GM12878 (cell line): ENCODE measurements at regions not wholly inside any gene's neighbourhood (a gene's known extent, or its start where the extent isn't known, plus 50 kb on each side); places are given as distances from the start of the nearest gene placed in this dataset.

Experiments used
- ATAC-seq: fragments of 200-7000 bp; cut with Tn5 transposase; 3 replicates; pipeline ENCODE4 v1.9.1; 2020; ENCODE audit warnings: mild to moderate bottlenecking, moderate library complexity
- BruUV-seq: library from RNA; stranded (reverse); fragments of 400-500 nt; replicated peaks from 2 replicates; lab custom pipeline; 2021; lab: Mats Ljungman, UMichigan
- CTCF ChIA-PET: fragments of 300-600 bp; sonication (Branson Sonifier 250); formaldehyde crosslinking; extraction: SDS; loops from one replicate; lab custom pipeline; 2021; ENCODE audit warnings: inconsistent platforms; lab: Yijun Ruan, JAX
- POLR2A ChIA-PET: fragments of 350-600 bp; formaldehyde crosslinking; extraction: SDS; loops from one replicate; lab custom pipeline; 2021; ENCODE audit warnings: inconsistent platforms; lab: Charles Lee
- RAD21 ChIA-PET: fragments of 300-600 bp; sonication (Branson Sonifier 250); formaldehyde crosslinking; loops from one replicate; lab custom pipeline; 2023; ENCODE audit warnings: antibody characterized with exemption; ENCODE audit not compliant: unreplicated experiment; lab: Charles Lee
- SMC1A ChIA-PET: fragments of 300-600 bp; sonication (Branson Sonifier 250); formaldehyde crosslinking; loops from one replicate; lab custom pipeline; 2023; ENCODE audit not compliant: unreplicated experiment, uncharacterized antibody; lab: Charles Lee
- DNase-seq: peaks from one replicate; pipeline ENCODE4 v3.0.0-alpha.2; 2011; ENCODE audit warnings: low read depth, low spot score
- FAIRE-seq: peaks from 3 replicates; lab custom pipeline; 2011; peaks lifted over from hg19 to GRCh38; lab: Jason Lieb, UNC
- H2AFZ ChIP-seq: 2 replicates; pipeline ENCODE4 v1.6.0; 2011; ENCODE audit warnings: low read depth, low read length, control low read depth; ENCODE audit not compliant: control insufficient read depth
- H3K27ac ChIP-seq: 2 replicates; pipeline ENCODE4 v1.5.1; 2011; ENCODE audit warnings: control low read depth; ENCODE audit not compliant: control insufficient read depth, insufficient read depth
- H3K27me3 ChIP-seq, 2 experiments: replicated peaks in 1 of 2; 2 replicates each; pipeline versions ENCODE4 v1.6.0 to v1.6.1; 2011; ENCODE audit warnings: low read length in 1 of 2; ENCODE audit not compliant: control insufficient read depth in 2 of 2, insufficient read depth in 2 of 2
- H3K36me3 ChIP-seq, 2 experiments: 2 replicates each; pipeline ENCODE4 v1.5.1; 2011; ENCODE audit warnings: low read length in 1 of 2; ENCODE audit not compliant: control insufficient read depth in 2 of 2, insufficient read depth in 2 of 2
- H3K4me1 ChIP-seq: 2 replicates; pipeline ENCODE4 v1.6.1; 2011; ENCODE audit warnings: mild to moderate bottlenecking, low read length, moderate library complexity, mixed read lengths; ENCODE audit not compliant: control insufficient read depth, insufficient read depth
- H3K4me2 ChIP-seq: 2 replicates; pipeline ENCODE4 v1.6.0; 2011; ENCODE audit warnings: control low read depth; ENCODE audit not compliant: control insufficient read depth, insufficient read depth
- H3K4me3 ChIP-seq: fragments of 200-600 bp; sonication (generic); 2 replicates; pipeline ENCODE4 v1.5.1; 2016
- H3K79me2 ChIP-seq: 2 replicates; pipeline ENCODE4 v1.6.0; 2011; ENCODE audit warnings: low read length; ENCODE audit not compliant: control insufficient read depth, insufficient read depth
- H3K9ac ChIP-seq: 2 replicates; pipeline ENCODE4 v1.8.0; 2011; ENCODE audit warnings: low read length, control low read depth, mixed read lengths; ENCODE audit not compliant: control insufficient read depth, insufficient read depth
- H3K9me3 ChIP-seq: replicated peaks from 3 replicates; pipeline ENCODE4 v1.5.1; 2011; ENCODE audit warnings: mild to moderate bottlenecking, low read length; ENCODE audit not compliant: control insufficient read depth, insufficient read depth
- H4K20me1 ChIP-seq: 2 replicates; pipeline ENCODE4 v1.6.0; 2011; ENCODE audit not compliant: control insufficient read depth, insufficient read depth
- ETV6 ChIP-seq, 2 experiments: fragments of 450-650 bp in 1 of 2; IDR thresholded peaks in 1 of 2; conservative IDR thresholded peaks in 1 of 2; 2 replicates each; pipeline ENCODE4 v1.6.1; 2014; ENCODE audit warnings: antibody characterized with exemption in 1 of 2, borderline replicate concordance in 1 of 2, low read depth in 1 of 2, mild to moderate bottlenecking in 1 of 2, moderate library complexity in 1 of 2
- GABPA ChIP-seq: IDR thresholded peaks from 2 replicates; pipeline ENCODE4 v1.6.1; 2014; ENCODE audit warnings: antibody characterized with exemption, low read depth, mild to moderate bottlenecking, inconsistent platforms
- LARP7 ChIP-seq: fragments of 450-650 bp; IDR thresholded peaks from 2 replicates; pipeline ENCODE4 v1.6.1; 2017; ENCODE audit warnings: mild to moderate bottlenecking
- NR2F1 ChIP-seq: fragments of 450-650 bp; conservative IDR thresholded peaks from 2 replicates; pipeline ENCODE4 v1.6.1; 2017; ENCODE audit warnings: mild to moderate bottlenecking
- SIX5 ChIP-seq: IDR thresholded peaks from 2 replicates; pipeline ENCODE4 v1.6.1; 2011; ENCODE audit warnings: mild to moderate bottlenecking, low read depth, low read length, moderate library complexity; ENCODE audit not compliant: severe bottlenecking
- SREBF1 ChIP-seq: IDR thresholded peaks from 2 replicates; pipeline ENCODE4 v1.6.1; 2012; ENCODE audit warnings: mild to moderate bottlenecking, low read length
- SRF ChIP-seq, 2 experiments: IDR thresholded peaks; 2 replicates each; pipeline ENCODE4 v1.6.1; 2011; ENCODE audit warnings: low read depth in 2 of 2, low read length in 2 of 2, mild to moderate bottlenecking in 1 of 2, moderate library complexity in 1 of 2
- STAT1 ChIP-seq: fragments of 450-650 bp; conservative IDR thresholded peaks from 2 replicates; pipeline ENCODE4 v1.6.1; 2014; ENCODE audit warnings: antibody characterized with exemption, mild to moderate bottlenecking
- TAF1 ChIP-seq: IDR thresholded peaks from 2 replicates; pipeline ENCODE4 v1.6.1; 2011; ENCODE audit warnings: mild to moderate bottlenecking, low read depth, low read length, borderline replicate concordance
- TCF12 ChIP-seq: IDR thresholded peaks from 2 replicates; pipeline ENCODE4 v1.6.1; 2011; ENCODE audit warnings: low read depth, mild to moderate bottlenecking, low read length
- ZNF207 ChIP-seq: fragments of 450-650 bp; IDR thresholded peaks from 2 replicates; pipeline ENCODE4 v1.6.1; 2014; ENCODE audit warnings: antibody characterized with exemption, mild to moderate bottlenecking, borderline replicate concordance
- WGBS: methylation state at CpG from one replicate; pipeline ENCODE4 v1.1.6; 2016; ENCODE audit warnings: low lambda C conversion rate; ENCODE audit not compliant: insufficient replicate concordance, insufficient coverage; ENCODE audit errors: missing lambda C conversion rate; 5-methylcytosine and 5-hydroxymethylcytosine counted together
- in situ Hi-C: fragments of 300-500 bp; cut with MboI; formaldehyde crosslinking; loops from 9 replicates; pipeline ENCODE4 v1.14.3; 2018; ENCODE audit warnings: mixed read lengths
- intact Hi-C: fragments of 100-400 bp; cut with micrococcal nuclease; formaldehyde crosslinking; loops from one replicate; pipeline ENCODE4 v1.14.2; 2022; ENCODE audit not compliant: unreplicated experiment

GRCh38 chr5:12357626-12358025 is 453.4 kb upstream of the CTNND2 start:
- DNase-seq (no peak), FAIRE-seq (no peak), ATAC-seq (no peak)
- H3K4me1 ChIP-seq = no peaks in the 10 kb centered on the region
- WGBS = 0% methylated on average over 3 of the region's 3 CpGs
- H3K27me3 ChIP-seq = no peaks in the 10 kb centered on the region
- H2AFZ ChIP-seq = no peak overlapping the region
- BruUV-seq = no TSS peak
- H3K27ac ChIP-seq = no peak overlapping the region
- intact Hi-C loops (no loop called here), in situ Hi-C loops (no loop called here)
- RAD21 ChIA-PET = no interaction called here
- POLR2A ChIA-PET = interaction anchor here (0.6 kb wide), 1 partner anchor 64 kb away, joined by 3 read pairs; no protein-coding TSS in a partner anchor
- no peak overlapping the region for H3K4me2 ChIP-seq
- no peak overlapping the region for H3K4me3 ChIP-seq
- no peaks in the 10 kb centered on the region for H3K9me3 ChIP-seq
- TF ChIP-seq GABPA (no peak), STAT1 (no peak), SIX5 (no peak), TAF1 (no peak), LARP7 (no peak), SRF (IDR thresholded peaks at IDR 0.05; ENCODE audit: low read depth in 2 of 2, low read length in 2 of 2) (no peak), ZNF207 (no peak), SREBF1 (no peak), ETV6 (conservative IDR thresholded peaks at IDR 0.05 in 1 of 2, IDR thresholded peaks at IDR 0.05 in 1 of 2; ENCODE audit: borderline replicate concordance in 1 of 2, low read depth in 1 of 2) (no peak), TCF12 (no peak), NR2F1 (no peak)
- TF ChIP-seq, all 136 proteins: peak for 0
- H3K79me2 ChIP-seq = no peaks in the 10 kb centered on the region
- H4K20me1 ChIP-seq = no peaks in the 10 kb centered on the region
- CTCF ChIA-PET = no interaction called here
- no peaks in the 10 kb centered on the region for H3K36me3 ChIP-seq
- SMC1A ChIA-PET = no interaction called here
- H3K9ac ChIP-seq = no peak overlapping the region
